Astrocyte (in vitro differentiated cells and primary cell): ENCODE measurements at regions not wholly inside any gene's neighbourhood (a gene's known extent, or its start where the extent isn't known, plus 50 kb on each side); places are given as distances from the start of the nearest gene placed in this dataset.

Experiments
- EZH2 ChIP-seq: IDR thresholded peaks from 2 replicates; pipeline ENCODE4 v1.6.1; 2012; ENCODE audit warnings: mild to moderate bottlenecking, low read length, inconsistent platforms; ENCODE audit not compliant: insufficient read depth
- TF ChIP-seq, protein P1 (sequence below): IDR thresholded peaks from 2 replicates; pipeline ENCODE4 v1.5.1; 2011; ENCODE audit warnings: low read depth, mild to moderate bottlenecking, inconsistent platforms, low read length, moderate library complexity; ENCODE audit not compliant: insufficient read depth

- TF ChIP-seq, protein P1, sequence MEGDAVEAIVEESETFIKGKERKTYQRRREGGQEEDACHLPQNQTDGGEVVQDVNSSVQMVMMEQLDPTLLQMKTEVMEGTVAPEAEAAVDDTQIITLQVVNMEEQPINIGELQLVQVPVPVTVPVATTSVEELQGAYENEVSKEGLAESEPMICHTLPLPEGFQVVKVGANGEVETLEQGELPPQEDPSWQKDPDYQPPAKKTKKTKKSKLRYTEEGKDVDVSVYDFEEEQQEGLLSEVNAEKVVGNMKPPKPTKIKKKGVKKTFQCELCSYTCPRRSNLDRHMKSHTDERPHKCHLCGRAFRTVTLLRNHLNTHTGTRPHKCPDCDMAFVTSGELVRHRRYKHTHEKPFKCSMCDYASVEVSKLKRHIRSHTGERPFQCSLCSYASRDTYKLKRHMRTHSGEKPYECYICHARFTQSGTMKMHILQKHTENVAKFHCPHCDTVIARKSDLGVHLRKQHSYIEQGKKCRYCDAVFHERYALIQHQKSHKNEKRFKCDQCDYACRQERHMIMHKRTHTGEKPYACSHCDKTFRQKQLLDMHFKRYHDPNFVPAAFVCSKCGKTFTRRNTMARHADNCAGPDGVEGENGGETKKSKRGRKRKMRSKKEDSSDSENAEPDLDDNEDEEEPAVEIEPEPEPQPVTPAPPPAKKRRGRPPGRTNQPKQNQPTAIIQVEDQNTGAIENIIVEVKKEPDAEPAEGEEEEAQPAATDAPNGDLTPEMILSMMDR, result no peak
- no peak for TF ChIP-seq EZH2
Observed at GRCh38 chr5:63261695-63262094, 683.1 kb downstream of the LRRC70 start.
